Muscle of arm (tissue), 1 donor: ENCODE measurements at regions not wholly inside any gene's neighbourhood (a gene's known extent, or its start where the extent isn't known, plus 50 kb on each side); places are given as distances from the start of the nearest gene placed in this dataset.
"Not testable (repeated sequence)": the region's sequence is repeated elsewhere in the genome, so short reads cannot be mapped to it uniquely, and the experiment has no call there.

ENCODE experiments used
- DNase-seq: peaks from one replicate; pipeline ENCODE4 v3.0.0-alpha.2; 2013

DNA sequence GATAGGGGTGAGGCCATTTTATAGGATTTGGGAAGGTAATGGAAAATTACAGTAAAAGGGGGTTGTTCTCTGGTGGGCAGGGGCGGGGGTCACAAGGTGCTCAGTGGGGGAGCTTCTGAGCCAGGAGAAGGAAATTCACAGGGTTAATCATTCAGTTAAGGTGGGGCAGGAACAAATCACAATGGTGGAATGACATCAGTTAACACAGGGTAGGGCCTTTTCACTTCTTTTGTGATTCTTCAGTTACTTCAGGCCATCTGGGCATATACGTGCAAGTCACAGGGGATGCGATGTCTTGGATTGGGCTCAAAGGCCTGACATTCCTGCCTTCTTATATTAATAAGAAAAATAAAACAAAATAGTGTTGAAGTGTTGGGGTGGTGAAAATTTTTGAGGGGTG lies 181.1 kb upstream of the TRPC7 start:
- DNase-seq: not testable (repeated sequence)

DNA sequence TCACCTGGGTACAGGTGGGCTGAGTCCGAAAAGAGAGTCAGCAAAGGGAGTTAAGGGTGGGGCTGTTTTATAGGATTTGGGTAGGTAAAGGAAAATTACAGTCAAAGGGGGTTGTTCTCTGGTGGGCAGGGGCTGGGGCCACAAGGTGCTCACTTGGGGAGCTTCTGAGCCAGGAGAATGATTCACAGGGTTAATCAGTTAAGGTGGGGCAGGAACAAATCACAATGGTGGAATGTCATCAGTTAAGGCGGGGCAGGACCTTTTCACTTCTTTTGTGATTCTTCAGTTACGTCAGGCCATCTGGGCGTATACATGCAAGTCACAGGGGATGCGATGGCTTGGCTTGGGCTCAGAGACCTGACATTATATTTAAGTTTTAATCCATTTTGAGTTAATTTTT lies 179.7 kb upstream of the TRPC7 start:
- DNase-seq: not testable (repeated sequence)

GRCh38 chr5:136538534-136538933 lies 173.2 kb upstream of the TRPC7 start:
- DNase-seq: no peak

DNA sequence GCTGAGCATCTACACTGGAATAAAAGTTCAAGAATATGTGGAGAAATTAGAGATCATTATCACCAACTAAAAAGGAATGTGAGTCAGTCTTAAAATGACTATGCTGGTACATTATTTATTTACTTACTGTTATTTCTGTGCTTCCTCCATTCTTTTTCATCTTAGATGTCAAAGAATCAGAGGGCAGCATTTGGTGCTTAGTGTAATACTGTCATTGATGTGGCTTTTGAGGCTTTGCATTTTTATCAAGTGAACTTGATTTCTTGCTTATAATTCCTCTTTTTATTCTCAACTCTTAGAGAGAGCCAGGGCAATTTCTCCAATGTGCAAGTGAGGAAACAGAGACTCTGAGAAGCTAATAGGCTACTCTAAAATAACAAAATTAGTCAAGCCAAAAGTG lies 163.7 kb upstream of the TRPC7 start:
- no peak for DNase-seq

DNA sequence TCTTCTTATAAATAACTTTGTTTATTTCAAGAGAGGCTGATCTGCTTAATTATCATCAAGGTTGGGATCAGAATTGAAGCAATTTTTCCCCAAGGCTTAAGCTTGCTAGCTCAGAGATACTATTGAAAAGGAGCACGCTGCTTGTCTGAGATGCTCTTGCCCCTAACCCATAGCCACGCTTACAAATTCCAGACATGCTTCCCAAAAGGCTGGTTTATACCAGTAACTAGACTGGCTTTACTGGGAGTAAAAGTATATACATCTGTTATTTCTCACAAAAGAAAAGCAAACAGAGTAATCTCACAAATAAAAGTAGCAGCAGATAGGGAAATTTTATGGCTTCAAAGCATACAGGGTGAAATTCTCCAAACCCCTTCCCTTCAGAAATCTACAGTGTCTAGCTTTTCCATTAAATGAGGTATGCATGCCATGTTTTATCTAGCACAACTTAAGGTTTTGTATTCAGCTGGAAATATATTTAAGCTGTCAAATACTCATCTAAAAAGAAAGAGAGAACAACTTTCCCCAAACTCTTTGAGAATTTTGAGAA lies 163.2 kb upstream of the TRPC7 start:
- no peak for DNase-seq

DNA sequence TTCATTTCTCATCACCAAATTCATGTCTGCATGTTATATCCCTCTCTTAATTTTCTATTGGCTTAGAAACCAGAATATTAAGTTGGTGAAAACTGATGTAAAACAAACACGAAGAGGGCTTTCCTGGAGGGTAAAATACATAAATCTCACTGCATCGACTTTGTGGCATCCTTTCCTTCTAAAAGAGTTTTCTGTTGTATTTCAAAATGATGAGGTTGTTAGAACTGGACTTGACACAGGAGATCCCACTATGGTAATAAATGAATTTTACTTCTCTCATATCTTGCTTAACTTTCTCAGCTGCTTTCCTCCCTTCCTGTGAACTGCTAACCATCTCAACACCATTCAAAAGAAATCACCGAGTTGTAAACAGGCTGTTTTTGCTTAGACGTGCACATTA lies 162.0 kb upstream of the TRPC7 start:
- DNase-seq: no peak

DNA sequence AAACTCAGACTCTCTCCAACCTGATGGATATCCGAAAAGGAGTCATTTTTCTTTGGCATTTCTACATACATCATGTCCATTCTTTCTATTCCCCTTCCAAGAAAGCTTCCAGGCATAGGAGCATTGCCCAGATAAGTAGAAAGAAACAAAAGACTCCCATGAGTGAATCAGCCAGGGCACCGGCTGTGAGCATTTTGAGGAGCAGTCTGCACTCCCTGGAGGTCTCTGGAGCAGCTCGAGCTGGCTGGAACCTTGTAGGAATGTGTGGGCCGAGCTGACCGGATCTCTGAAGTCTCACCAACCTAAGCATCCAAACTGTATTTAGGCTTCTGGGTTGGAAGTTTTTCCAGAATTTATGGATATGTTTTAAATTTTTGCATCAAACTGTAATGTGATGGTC lies 161.4 kb upstream of the TRPC7 start:
- DNase-seq: no peak

GRCh38 chr5:136526021-136526420 lies 160.7 kb upstream of the TRPC7 start:
- no peak for DNase-seq

GRCh38 chr5:136525597-136525996 lies 160.3 kb upstream of the TRPC7 start:
- DNase-seq: no peak

DNA sequence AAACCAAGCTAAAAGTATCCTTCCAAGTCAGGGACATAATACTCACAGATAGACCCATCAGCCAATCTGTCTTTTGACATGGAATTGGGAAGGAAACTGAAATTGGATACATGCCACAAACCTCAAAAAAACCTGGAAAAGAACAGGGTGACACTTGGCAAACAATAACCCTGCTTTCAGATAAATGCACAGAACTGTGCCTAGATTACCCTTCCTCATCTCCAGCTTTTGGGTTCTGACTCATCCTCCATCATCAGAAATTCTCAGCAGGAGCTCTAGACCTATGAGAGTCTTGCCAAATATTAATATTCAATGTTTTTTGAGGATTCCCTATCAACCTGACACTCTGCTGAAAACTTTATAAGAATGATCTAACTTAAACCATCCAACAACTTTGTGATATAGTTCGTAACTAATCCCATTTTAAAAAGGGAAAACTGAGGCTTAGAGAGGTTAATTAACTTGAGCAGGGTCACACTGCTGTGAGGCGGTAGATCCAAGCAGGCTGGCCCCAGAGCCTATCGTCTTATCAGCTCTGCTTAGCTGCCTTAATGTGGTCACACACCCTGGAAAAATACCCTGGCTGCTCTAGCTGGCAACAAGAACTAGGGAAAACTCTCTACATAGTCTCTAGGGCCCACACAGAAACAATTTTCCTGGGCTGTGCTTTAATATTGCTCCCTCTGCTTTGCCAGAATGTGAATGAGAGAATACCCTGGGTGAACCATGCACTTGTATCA lies 157.0 kb upstream of the TRPC7 start:
- DNase-seq: no peak

- DNase-seq: no peak
These were observed 156.4 kb upstream of the TRPC7 start for GRCh38 chr5:136521696-136522095.

DNA sequence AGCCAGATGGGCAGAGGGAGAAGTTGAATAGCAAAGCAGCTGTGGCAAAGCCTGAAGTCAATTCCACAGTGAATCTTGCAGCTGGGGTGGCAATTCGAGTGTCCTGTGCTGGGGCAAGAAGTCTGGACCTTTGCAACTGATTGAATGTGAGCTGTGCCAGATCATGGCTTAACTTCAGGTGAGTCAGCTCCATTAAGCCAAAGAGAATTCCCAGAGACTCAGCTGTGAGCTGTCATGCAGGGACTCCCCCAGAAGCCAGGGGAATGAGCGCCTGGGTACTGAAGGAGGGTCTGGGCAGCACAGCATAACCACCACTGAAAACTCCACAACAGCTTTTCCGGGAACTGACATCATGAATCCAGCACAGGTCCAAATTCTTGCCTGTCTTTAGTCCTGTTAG lies 153.5 kb upstream of the TRPC7 start:
- DNase-seq: no peak

GRCh38 chr5:136518174-136518573 lies 152.8 kb upstream of the TRPC7 start:
- DNase-seq: no peak

GRCh38 chr5:136517755-136518154 lies 152.4 kb upstream of the TRPC7 start:
- no peak for DNase-seq

- no peak for DNase-seq
These were observed 151.3 kb upstream of the TRPC7 start for GRCh38 chr5:136516637-136517036.

GRCh38 chr5:136513430-136513829 lies 148.1 kb upstream of the TRPC7 start:
- no peak for DNase-seq

DNA sequence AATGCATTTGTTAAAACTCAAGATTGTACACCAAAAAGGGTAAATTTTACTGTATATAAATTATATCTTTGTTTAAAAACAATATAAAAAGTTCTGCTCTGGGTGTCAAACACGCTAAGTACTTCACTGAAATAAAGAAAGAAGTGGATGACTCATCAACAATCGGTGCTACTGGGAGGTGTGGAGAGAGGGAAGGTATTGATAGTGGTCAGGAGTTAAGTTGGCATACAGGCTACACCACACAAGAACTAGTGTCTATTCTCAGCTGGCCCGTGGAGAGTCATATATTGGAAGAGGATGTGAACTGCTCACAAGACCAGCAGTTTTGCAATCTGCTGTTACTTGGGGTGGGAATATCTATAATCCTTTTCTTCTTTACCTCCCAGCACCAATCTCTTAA lies 145.7 kb upstream of the TRPC7 start:
- no peak for DNase-seq

GRCh38 chr5:136510481-136510880 lies 145.1 kb upstream of the TRPC7 start:
- no peak for DNase-seq

- no peak for DNase-seq
These were observed 140.8 kb upstream of the TRPC7 start for GRCh38 chr5:136506131-136506530.

DNA sequence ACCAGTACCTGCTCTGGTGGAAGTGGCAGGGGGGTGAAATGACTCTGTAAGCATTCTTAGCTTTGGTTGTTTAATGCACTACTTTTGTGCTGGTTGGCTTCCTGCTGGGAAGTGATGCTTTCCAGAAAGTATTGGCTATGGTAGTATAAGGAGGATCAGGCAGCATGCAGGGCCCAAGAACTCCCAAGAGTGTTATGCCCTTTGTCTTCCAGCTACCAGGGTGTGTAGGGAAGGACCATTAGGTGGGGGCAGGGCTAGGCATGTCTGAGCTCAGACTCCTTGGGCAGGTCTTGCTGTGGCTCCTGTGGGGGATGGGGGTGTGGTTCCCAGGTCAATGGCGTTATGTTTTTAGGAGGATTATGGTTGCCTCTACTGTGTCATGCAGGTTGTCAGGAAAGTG lies 135.8 kb upstream of the TRPC7 start:
- DNase-seq: no peak

DNA sequence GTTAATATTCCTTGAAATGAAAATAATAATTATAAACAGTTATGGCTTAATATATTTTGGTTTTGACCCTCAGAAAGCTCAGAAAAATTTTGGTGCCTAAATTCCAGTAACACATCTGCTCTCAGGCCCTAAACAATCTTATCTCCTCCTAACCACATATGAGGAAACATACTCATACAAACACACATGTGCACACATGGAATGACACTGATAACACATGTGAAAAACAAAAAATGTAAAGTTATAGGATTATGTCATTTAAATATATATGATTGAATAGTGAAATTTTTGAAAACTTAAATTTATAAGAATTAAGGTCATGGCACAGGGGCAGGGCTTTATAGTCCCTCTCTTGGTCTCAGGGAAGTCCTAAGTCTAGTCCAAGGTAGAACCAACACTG lies 127.2 kb upstream of the TRPC7 start:
- no peak for DNase-seq

DNA sequence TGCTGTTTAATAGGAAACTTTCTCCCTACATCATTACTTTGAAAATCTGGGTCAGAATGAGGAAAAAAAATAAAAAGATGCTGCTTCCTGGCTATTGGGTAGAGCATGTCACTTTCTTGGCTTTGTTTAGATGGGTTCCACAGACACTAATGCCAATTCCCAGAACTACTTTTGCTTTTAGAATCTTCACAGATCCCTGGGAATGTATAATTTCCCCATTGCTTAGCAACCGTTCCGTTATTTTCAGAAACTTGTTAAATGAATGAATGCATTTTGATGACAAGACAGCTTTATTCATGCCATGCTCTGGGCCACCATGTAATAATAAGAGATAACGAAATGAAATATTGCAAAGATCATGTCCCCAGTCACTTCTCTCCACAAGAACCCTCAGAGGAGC lies 126.5 kb upstream of the TRPC7 start:
- DNase-seq: no peak

GRCh38 chr5:136484808-136485325 lies 119.5 kb upstream of the TRPC7 start:
- no peak for DNase-seq

GRCh38 chr5:136482206-136482605 lies 116.9 kb upstream of the TRPC7 start:
- DNase-seq: no peak
